Panc1 (cell line): ENCODE measurements at regions not wholly inside any gene's neighbourhood (a gene's known extent, or its start where the extent isn't known, plus 50 kb on each side); places are given as distances from the start of the nearest gene placed in this dataset.

Experiments
- ATAC-seq: fragments of 200-7000 bp; cut with Tn5 transposase; 2 replicates; pipeline ENCODE4 v1.9.1; 2020; ENCODE audit warnings: mild to moderate bottlenecking, moderate library complexity
- BruUV-seq: library from RNA; stranded (reverse); fragments of 400-500 nt; replicated peaks from 2 replicates; lab custom pipeline; 2021; lab: Mats Ljungman, UMichigan
- CTCF ChIA-PET: fragments of 300-600 bp; sonication (Branson Sonifier 250); formaldehyde crosslinking; loops from one replicate; lab custom pipeline; 2022; ENCODE audit warnings: antibody characterized with exemption; lab: Charles Lee
- POLR2A ChIA-PET: fragments of 300-600 bp; sonication (Branson Sonifier 250); formaldehyde crosslinking; loops from one replicate; lab custom pipeline; 2022; ENCODE audit warnings: antibody characterized with exemption; lab: Charles Lee
- DNase-seq: peaks from one replicate; pipeline ENCODE4 v3.0.0-alpha.2; 2010; ENCODE audit warnings: low read depth, low spot score
- H3K27ac ChIP-seq: 2 replicates; pipeline ENCODE4 v1.5.1; 2011; ENCODE audit warnings: mild to moderate bottlenecking, low read length, inconsistent platforms
- H3K27me3 ChIP-seq: fragments of 200-500 bp; sonication (Bioruptor generic); 2 replicates; pipeline ENCODE4 v1.6.0; 2014; ENCODE audit warnings: low read length, inconsistent platforms; ENCODE audit not compliant: control insufficient read depth, insufficient read depth
- H3K36me3 ChIP-seq: fragments of 200-500 bp; sonication (Bioruptor generic); 2 replicates; pipeline ENCODE4 v1.5.1; 2014; ENCODE audit warnings: inconsistent platforms, mild to moderate bottlenecking, low read length, moderate library complexity; ENCODE audit not compliant: control insufficient read depth, insufficient read depth
- H3K4me1 ChIP-seq: 2 replicates; pipeline ENCODE4 v1.5.1; 2011; ENCODE audit warnings: inconsistent platforms, mild to moderate bottlenecking, low read length, moderate library complexity; ENCODE audit not compliant: control insufficient read depth, insufficient read depth
- H3K4me3 ChIP-seq, 2 experiments: 2 replicates each; pipeline ENCODE4 v1.5.1; 2011 to 2012; ENCODE audit warnings: low read depth in 2 of 2, low read length in 2 of 2, mild to moderate bottlenecking in 2 of 2, inconsistent platforms in 1 of 2, moderate library complexity in 1 of 2
- H3K9me3 ChIP-seq: fragments of 200-500 bp; sonication (Bioruptor generic); 2 replicates; pipeline ENCODE4 v1.5.1; 2014; ENCODE audit warnings: low read depth, mild to moderate bottlenecking, inconsistent platforms, low read length, moderate library complexity; ENCODE audit not compliant: control insufficient read depth, insufficient read depth
- POLR2AphosphoS5 ChIP-seq: IDR thresholded peaks from 2 replicates; pipeline ENCODE4 v1.6.1; 2012; ENCODE audit warnings: mild to moderate bottlenecking, low read depth, low read length, moderate library complexity
- SIN3A ChIP-seq: IDR thresholded peaks from 2 replicates; pipeline ENCODE4 v1.6.1; 2012; ENCODE audit warnings: low read depth, mild to moderate bottlenecking, low read length, moderate library complexity, borderline replicate concordance; ENCODE audit not compliant: insufficient read depth
- TCF7L2 ChIP-seq: IDR thresholded peaks from 2 replicates; pipeline ENCODE4 v1.6.1; 2011; ENCODE audit warnings: mild to moderate bottlenecking, low read depth, low read length, inconsistent platforms
- in situ Hi-C: cut with HindIII; loops from 2 replicates; pipeline ENCODE4 v1.10.0; 2016; ENCODE audit warnings: low sequenced_read_pairs, low pct_unique_long_range_greater_than_20kb
- intact Hi-C: fragments of 100-400 bp; cut with micrococcal nuclease; formaldehyde crosslinking; loops from one replicate; pipeline ENCODE4 v1.10.0; 2022; ENCODE audit not compliant: unreplicated experiment
- TF ChIP-seq, protein P1 (sequence below): fragments of 450-650 bp; IDR thresholded peaks from 2 replicates; pipeline ENCODE4 v1.5.1; 2017; ENCODE audit warnings: mild to moderate bottlenecking
- TF ChIP-seq, protein P2 (sequence below), 2 experiments: IDR thresholded peaks; 2 replicates each; pipeline ENCODE4 v1.6.1; 2011 to 2012; ENCODE audit warnings: low read depth in 2 of 2, control low read depth in 1 of 2, low read length in 1 of 2, mild to moderate bottlenecking in 1 of 2, moderate library complexity in 1 of 2; ENCODE audit not compliant: insufficient read depth in 1 of 2

DNA sequence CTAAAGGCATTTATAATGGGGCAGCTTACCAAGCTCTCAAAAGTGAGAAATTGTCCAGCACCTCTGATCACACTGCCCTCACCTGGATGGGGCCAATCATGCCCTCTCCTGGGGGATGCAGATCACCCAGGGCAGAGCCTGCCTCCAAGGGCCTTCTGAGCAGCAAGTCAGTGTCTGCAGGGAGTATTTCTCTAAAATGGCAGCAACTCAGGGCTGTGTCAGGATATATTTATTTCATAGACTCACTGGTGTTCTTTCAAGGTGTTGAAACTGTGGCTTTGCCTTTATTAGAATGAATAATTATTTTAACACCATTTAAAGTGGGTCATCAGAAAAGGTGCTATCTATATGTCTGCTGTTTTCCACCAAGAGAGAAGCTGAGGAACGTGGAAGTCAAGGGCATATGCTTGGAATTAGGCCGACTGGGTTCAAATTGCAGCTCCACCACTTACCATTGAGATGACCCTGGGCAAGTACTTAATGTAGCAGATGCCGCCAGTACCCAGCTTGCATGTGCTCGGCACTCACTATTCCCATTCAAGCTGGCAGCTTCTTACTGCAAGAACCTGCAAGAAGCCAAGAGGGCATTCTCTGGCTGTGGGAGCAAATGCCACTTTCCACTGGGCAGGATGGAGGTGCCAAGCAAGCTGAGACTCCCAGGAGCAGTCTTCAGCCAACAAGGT is 590.0 kb downstream of the BCOR start:
- in situ Hi-C loops: no loop called here
- no peak for ATAC-seq
- POLR2A ChIA-PET: no interaction called here
- no peak overlapping the region for H3K4me3 ChIP-seq
- H3K4me1 ChIP-seq: no peaks in the 10 kb centered on the region
- H3K27ac ChIP-seq: no peak overlapping the region
- no TSS peak for BruUV-seq
- CTCF ChIA-PET: no interaction called here
- H3K27me3 ChIP-seq: no peaks in the 10 kb centered on the region
- TF ChIP-seq, protein P1, sequence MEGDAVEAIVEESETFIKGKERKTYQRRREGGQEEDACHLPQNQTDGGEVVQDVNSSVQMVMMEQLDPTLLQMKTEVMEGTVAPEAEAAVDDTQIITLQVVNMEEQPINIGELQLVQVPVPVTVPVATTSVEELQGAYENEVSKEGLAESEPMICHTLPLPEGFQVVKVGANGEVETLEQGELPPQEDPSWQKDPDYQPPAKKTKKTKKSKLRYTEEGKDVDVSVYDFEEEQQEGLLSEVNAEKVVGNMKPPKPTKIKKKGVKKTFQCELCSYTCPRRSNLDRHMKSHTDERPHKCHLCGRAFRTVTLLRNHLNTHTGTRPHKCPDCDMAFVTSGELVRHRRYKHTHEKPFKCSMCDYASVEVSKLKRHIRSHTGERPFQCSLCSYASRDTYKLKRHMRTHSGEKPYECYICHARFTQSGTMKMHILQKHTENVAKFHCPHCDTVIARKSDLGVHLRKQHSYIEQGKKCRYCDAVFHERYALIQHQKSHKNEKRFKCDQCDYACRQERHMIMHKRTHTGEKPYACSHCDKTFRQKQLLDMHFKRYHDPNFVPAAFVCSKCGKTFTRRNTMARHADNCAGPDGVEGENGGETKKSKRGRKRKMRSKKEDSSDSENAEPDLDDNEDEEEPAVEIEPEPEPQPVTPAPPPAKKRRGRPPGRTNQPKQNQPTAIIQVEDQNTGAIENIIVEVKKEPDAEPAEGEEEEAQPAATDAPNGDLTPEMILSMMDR: no peak
- TF ChIP-seq SIN3A: no peak
- no peak for TF ChIP-seq POLR2AphosphoS5
- intact Hi-C loops: no loop called here
- no peaks in the 10 kb centered on the region for H3K36me3 ChIP-seq
- no peak for DNase-seq
- H3K9me3 ChIP-seq: no peaks in the 10 kb centered on the region

- TF ChIP-seq, protein P1: no peak
- no peak for TF ChIP-seq TCF7L2
- TF ChIP-seq SIN3A: no peak
- TF ChIP-seq, protein P2, sequence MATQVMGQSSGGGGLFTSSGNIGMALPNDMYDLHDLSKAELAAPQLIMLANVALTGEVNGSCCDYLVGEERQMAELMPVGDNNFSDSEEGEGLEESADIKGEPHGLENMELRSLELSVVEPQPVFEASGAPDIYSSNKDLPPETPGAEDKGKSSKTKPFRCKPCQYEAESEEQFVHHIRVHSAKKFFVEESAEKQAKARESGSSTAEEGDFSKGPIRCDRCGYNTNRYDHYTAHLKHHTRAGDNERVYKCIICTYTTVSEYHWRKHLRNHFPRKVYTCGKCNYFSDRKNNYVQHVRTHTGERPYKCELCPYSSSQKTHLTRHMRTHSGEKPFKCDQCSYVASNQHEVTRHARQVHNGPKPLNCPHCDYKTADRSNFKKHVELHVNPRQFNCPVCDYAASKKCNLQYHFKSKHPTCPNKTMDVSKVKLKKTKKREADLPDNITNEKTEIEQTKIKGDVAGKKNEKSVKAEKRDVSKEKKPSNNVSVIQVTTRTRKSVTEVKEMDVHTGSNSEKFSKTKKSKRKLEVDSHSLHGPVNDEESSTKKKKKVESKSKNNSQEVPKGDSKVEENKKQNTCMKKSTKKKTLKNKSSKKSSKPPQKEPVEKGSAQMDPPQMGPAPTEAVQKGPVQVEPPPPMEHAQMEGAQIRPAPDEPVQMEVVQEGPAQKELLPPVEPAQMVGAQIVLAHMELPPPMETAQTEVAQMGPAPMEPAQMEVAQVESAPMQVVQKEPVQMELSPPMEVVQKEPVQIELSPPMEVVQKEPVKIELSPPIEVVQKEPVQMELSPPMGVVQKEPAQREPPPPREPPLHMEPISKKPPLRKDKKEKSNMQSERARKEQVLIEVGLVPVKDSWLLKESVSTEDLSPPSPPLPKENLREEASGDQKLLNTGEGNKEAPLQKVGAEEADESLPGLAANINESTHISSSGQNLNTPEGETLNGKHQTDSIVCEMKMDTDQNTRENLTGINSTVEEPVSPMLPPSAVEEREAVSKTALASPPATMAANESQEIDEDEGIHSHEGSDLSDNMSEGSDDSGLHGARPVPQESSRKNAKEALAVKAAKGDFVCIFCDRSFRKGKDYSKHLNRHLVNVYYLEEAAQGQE (IDR thresholded peaks at IDR 0.05; ENCODE audit: insufficient read depth in 1 of 2, low read depth in 2 of 2, low read length in 1 of 2): no peak
- no peak for TF ChIP-seq POLR2AphosphoS5
- ChIA-PET POLR2A (no interaction called here), CTCF (no interaction called here)
- Histone ChIP-seq H3K27ac (no peak overlapping the region), H3K4me1 (no peaks in the 10 kb centered on the region), H3K27me3 (no peaks in the 10 kb centered on the region), H3K4me3 (no peak overlapping the region), H3K9me3 (no peaks in the 10 kb centered on the region), H3K36me3 (no peaks in the 10 kb centered on the region)
- DNase-seq: no peak
- ATAC-seq: no peak
- in situ Hi-C loops (no loop called here), intact Hi-C loops (no loop called here)
- no TSS peak for BruUV-seq
Observed at GRCh38 chrX:39508300-39508692, 589.5 kb downstream of the BCOR start.
